B cell (primary cell): ENCODE measurements at regions not wholly inside any gene's neighbourhood (a gene's known extent, or its start where the extent isn't known, plus 50 kb on each side); places are given as distances from the start of the nearest gene placed in this dataset.

Experiments used
- ATAC-seq: fragments of 200-7000 bp; cut with Tn5 transposase; one replicate; pipeline ENCODE4 v1.10.0; 2021; ENCODE audit warnings: low read depth, mild to moderate bottlenecking, moderate number of reproducible peaks, moderate library complexity
- CTCF ChIA-PET: fragments of 350-600 bp; sonication (Branson Sonifier 250); formaldehyde crosslinking; loops from one replicate; lab custom pipeline; 2021; ENCODE audit warnings: antibody characterized with exemption, inconsistent platforms; lab: Charles Lee
- POLR2A ChIA-PET: fragments of 350-600 bp; sonication (Branson Sonifier 250); formaldehyde crosslinking; loops from one replicate; lab custom pipeline; 2021; ENCODE audit warnings: antibody characterized with exemption; lab: Charles Lee
- DNase-seq: peaks from one replicate; pipeline ENCODE4 v3.0.0; 2013
- H2AFZ ChIP-seq: 2 replicates; pipeline ENCODE4 v1.6.1; 2012; ENCODE audit warnings: mild to moderate bottlenecking, low read depth, low read length; ENCODE audit not compliant: insufficient read depth, poor library complexity, severe bottlenecking
- H3K27ac ChIP-seq, 2 donors: 1 replicate in 1 of 2; 2 replicates in 1 of 2; pipeline ENCODE4 v1.5.1; 2012 to 2013; ENCODE audit warnings: low read length in 2 of 2, mild to moderate bottlenecking in 2 of 2, moderate library complexity in 1 of 2
- H3K27me3 ChIP-seq, 4 experiments: fragments of 200-600 bp in 1 of 4; sonication (generic) in 1 of 4; replicated peaks in 1 of 4; 1 replicate in 2 of 4; 2 replicates in 2 of 4; pipeline versions ENCODE4 v1.6.1 to v1.7.0; 2013 to 2016; ENCODE audit warnings: low read length in 3 of 4, mild to moderate bottlenecking in 2 of 4, mixed read lengths in 1 of 4, moderate library complexity in 1 of 4; ENCODE audit not compliant: insufficient read depth in 4 of 4, control insufficient read depth in 3 of 4; ENCODE audit errors: control extremely low read depth in 1 of 4
- H3K36me3 ChIP-seq, 2 experiments: replicated peaks in 1 of 2; 1 replicate in 1 of 2; 2 replicates in 1 of 2; pipeline versions ENCODE4 v1.6.1 to v1.7.1; 2013; ENCODE audit warnings: low read length in 1 of 2; ENCODE audit not compliant: insufficient read depth in 2 of 2, control insufficient read depth in 1 of 2; ENCODE audit errors: control extremely low read depth in 1 of 2, extremely low read depth in 1 of 2
- H3K4me1 ChIP-seq, 2 donors: fragments of 200-600 bp in 1 of 2; sonication (generic) in 1 of 2; 1 replicate in 1 of 2; 2 replicates in 1 of 2; pipeline versions ENCODE4 v1.5.1 to v1.6.1; 2013 to 2017; ENCODE audit warnings: low read length in 2 of 2; ENCODE audit not compliant: control insufficient read depth in 2 of 2, insufficient read depth in 2 of 2
- H3K4me2 ChIP-seq: replicated peaks from 2 replicates; pipeline ENCODE3; 2012; ENCODE audit warnings: mild to moderate bottlenecking, low read depth, low read length; ENCODE audit not compliant: poor library complexity, severe bottlenecking
- H3K4me3 ChIP-seq, 5 experiments: fragments of 200-600 bp in 1 of 5; sonication (generic) in 1 of 5; 1 replicate in 3 of 5; 2 replicates in 2 of 5; pipeline versions ENCODE4 v1.5.1 to v1.7.0; 2011 to 2016; ENCODE audit warnings: low read length in 4 of 5, mild to moderate bottlenecking in 4 of 5, low read depth in 2 of 5, control low read depth in 1 of 5, moderate library complexity in 1 of 5; ENCODE audit not compliant: insufficient read depth in 1 of 5; ENCODE audit errors: control extremely low read depth in 1 of 5, extremely low read depth in 1 of 5
- H3K79me2 ChIP-seq: fragments of 200-600 bp; sonication (generic); one replicate; pipeline ENCODE4 v1.6.0; 2016; ENCODE audit warnings: low read length; ENCODE audit not compliant: control insufficient read depth, insufficient read depth
- H3K9ac ChIP-seq: fragments of 200-600 bp; sonication (generic); 2 replicates; pipeline ENCODE4 v1.6.1; 2017; ENCODE audit warnings: mild to moderate bottlenecking, low read length, moderate library complexity
- H3K9me3 ChIP-seq, 3 donors: one replicate each; pipeline versions ENCODE4 v1.6.1 to v1.7.1; 2013; ENCODE audit warnings: low read length in 2 of 3; ENCODE audit not compliant: control insufficient read depth in 2 of 3, insufficient read depth in 1 of 3; ENCODE audit errors: control extremely low read depth in 1 of 3
- H4K20me1 ChIP-seq: 2 replicates; pipeline ENCODE4 v1.6.0; 2012; ENCODE audit warnings: mild to moderate bottlenecking, low read length; ENCODE audit not compliant: insufficient read depth, control insufficient read depth, poor library complexity, severe bottlenecking
- H3K27ac Mint-ChIP-seq: one replicate; pipeline ENCODE4 v1.8.0; 2021; ENCODE audit warnings: mixed read lengths
- H3K27me3 Mint-ChIP-seq: one replicate; pipeline ENCODE4 v1.8.0; 2021; ENCODE audit warnings: mixed read lengths
- H3K4me1 Mint-ChIP-seq: one replicate; pipeline ENCODE4 v1.8.0; 2021; ENCODE audit warnings: mixed read lengths
- H3K4me3 Mint-ChIP-seq: one replicate; pipeline ENCODE4 v1.8.0; 2021; ENCODE audit warnings: mixed read lengths
- H3K9me3 Mint-ChIP-seq: one replicate; pipeline ENCODE4 v1.8.0; 2022; ENCODE audit warnings: mixed read lengths; ENCODE audit not compliant: insufficient read depth
- CTCF ChIP-seq: fragments of 200-600 bp; IDR thresholded peaks from one replicate; pipeline ENCODE4 v1.8.0; 2022; ENCODE audit warnings: antibody characterized with exemption, mild to moderate bottlenecking
- EZH2 ChIP-seq: IDR thresholded peaks from 2 replicates; pipeline ENCODE4 v1.6.1; 2012; ENCODE audit warnings: borderline replicate concordance, low read depth, mild to moderate bottlenecking, moderate library complexity, low read length; ENCODE audit not compliant: insufficient read depth, poor library complexity, severe bottlenecking
- WGBS: methylation state at CpG from one replicate; pipeline ENCODE4 v1.1.5; 2013; ENCODE audit warnings: missing lambda C conversion rate; ENCODE audit not compliant: insufficient coverage; 5-methylcytosine and 5-hydroxymethylcytosine counted together
- intact Hi-C: fragments of 100-400 bp; cut with micrococcal nuclease; formaldehyde crosslinking; loops from one replicate; pipeline ENCODE4 v1.10.0; 2022

GRCh38 chr11:92656783-92657182 lies 312.7 kb upstream of the MTNR1B start:
- no peak overlapping the region for H2AFZ ChIP-seq

GRCh38 chr11:92657226-92657625 lies 312.2 kb upstream of the MTNR1B start:
- no peaks in the 10 kb centered on the region for H3K4me1 Mint-ChIP-seq
- no peaks in the 10 kb centered on the region for H3K27me3 Mint-ChIP-seq
- Histone ChIP-seq H2AFZ (no peak overlapping the region), H3K9ac (no peak overlapping the region), H3K27me3 (no peaks in the 10 kb centered on the region), H3K27ac (no peak overlapping the region), H3K9me3 (no peaks in the 10 kb centered on the region), H3K4me2 (no peak overlapping the region), H3K36me3 (no peaks in the 10 kb centered on the region), H4K20me1 (no peaks in the 10 kb centered on the region), H3K79me2 (no peaks in the 10 kb centered on the region), H3K4me3 (no peak overlapping the region), H3K4me1 (no peaks in the 10 kb centered on the region)
- TF ChIP-seq CTCF (no peak), EZH2 (no peak)
- DNase-seq (no peak), ATAC-seq (no peak)
- CTCF ChIA-PET = no interaction called here
- H3K27ac Mint-ChIP-seq = no peak overlapping the region
- POLR2A ChIA-PET = no interaction called here
- intact Hi-C loops = no loop called here
- H3K4me3 Mint-ChIP-seq = no peak overlapping the region
- no peaks in the 10 kb centered on the region for H3K9me3 Mint-ChIP-seq
- WGBS = 20% methylated on average over 1 of the region's 2 CpGs

More at GRCh38 chr11:92656783-92657182, 312.7 kb upstream of the MTNR1B start:
- H3K27ac Mint-ChIP-seq = no peak overlapping the region
- Histone ChIP-seq H3K27ac (no peak overlapping the region), H3K79me2 (no peaks in the 10 kb centered on the region), H3K9ac (no peak overlapping the region), H3K9me3 (no peaks in the 10 kb centered on the region), H3K27me3 (no peaks in the 10 kb centered on the region), H3K36me3 (no peaks in the 10 kb centered on the region), H3K4me2 (no peak overlapping the region), H3K4me1 (no peaks in the 10 kb centered on the region), H3K4me3 (no peak overlapping the region), H4K20me1 (no peaks in the 10 kb centered on the region)
- intact Hi-C loops = no loop called here
- no peaks in the 10 kb centered on the region for H3K27me3 Mint-ChIP-seq
- ChIA-PET CTCF (no interaction called here), POLR2A (no interaction called here)
- no peak for TF ChIP-seq CTCF
- TF ChIP-seq EZH2 = no peak
- no peak overlapping the region for H3K4me3 Mint-ChIP-seq
- ATAC-seq (no peak), DNase-seq (no peak)
- H3K4me1 Mint-ChIP-seq = no peaks in the 10 kb centered on the region
- 80% methylated on average over 1 of the region's 2 CpGs for WGBS
- H3K9me3 Mint-ChIP-seq = no peaks in the 10 kb centered on the region
